Glomerular endothelial cell (primary cell): ENCODE measurements at regions not wholly inside any gene's neighbourhood (a gene's known extent, or its start where the extent isn't known, plus 50 kb on each side); places are given as distances from the start of the nearest gene placed in this dataset.

Experiments
- DNase-seq: peaks from one replicate; pipeline ENCODE4 v3.0.0-alpha.2; 2011; ENCODE audit warnings: low read depth, low spot score; ENCODE audit errors: extremely low read depth

GRCh38 chr12:58357511-58357910, 416.1 kb downstream of the ATP23 start:
- no peak for DNase-seq

- no peak for DNase-seq
These were observed 417.0 kb downstream of the ATP23 start for GRCh38 chr12:58358369-58358768.

- DNase-seq = no peak
These were observed 417.7 kb downstream of the ATP23 start for GRCh38 chr12:58359084-58359483.

- no peak for DNase-seq
These were observed 419.7 kb downstream of the ATP23 start for GRCh38 chr12:58361056-58361455.

GRCh38 chr12:58363971-58364370, 422.6 kb downstream of the ATP23 start:
- DNase-seq = no peak

- no peak for DNase-seq
These were observed 423.2 kb downstream of the ATP23 start for GRCh38 chr12:58364389-58365086.

GRCh38 chr12:58365087-58365390, 423.7 kb downstream of the ATP23 start:
- no peak for DNase-seq

- DNase-seq = no peak
These were observed 425.7 kb downstream of the ATP23 start for GRCh38 chr12:58367041-58367440.

- DNase-seq = no peak
These were observed 426.6 kb downstream of the ATP23 start for GRCh38 chr12:58368001-58368400.

GRCh38 chr12:58369576-58369975, 428.2 kb downstream of the ATP23 start:
- DNase-seq = no peak

- no peak for DNase-seq
These were observed 430.9 kb downstream of the ATP23 start for GRCh38 chr12:58372298-58372697.

GRCh38 chr12:58378028-58378427, 436.7 kb downstream of the ATP23 start:
- no peak for DNase-seq

- DNase-seq = no peak
These were observed 440.2 kb downstream of the ATP23 start for GRCh38 chr12:58381546-58381945.

GRCh38 chr12:58384196-58384595, 442.8 kb downstream of the ATP23 start:
- no peak for DNase-seq

- DNase-seq = no peak
These were observed 444.8 kb downstream of the ATP23 start for GRCh38 chr12:58386136-58386535.

- DNase-seq = no peak
These were observed 445.8 kb downstream of the ATP23 start for GRCh38 chr12:58387199-58387598.

- no peak for DNase-seq
These were observed 446.9 kb downstream of the ATP23 start for GRCh38 chr12:58388261-58388660.

- no peak for DNase-seq
These were observed 451.8 kb downstream of the ATP23 start for GRCh38 chr12:58393152-58393551.

- DNase-seq = no peak
These were observed 453.7 kb downstream of the ATP23 start for GRCh38 chr12:58395056-58395455.

GRCh38 chr12:58395470-58395869, 454.1 kb downstream of the ATP23 start:
- DNase-seq = no peak

GRCh38 chr12:58396239-58396638, 454.9 kb downstream of the ATP23 start:
- no peak for DNase-seq

GRCh38 chr12:58405363-58405762, 464.0 kb downstream of the ATP23 start:
- no peak for DNase-seq

GRCh38 chr12:58408516-58408915, 467.1 kb downstream of the ATP23 start:
- no peak for DNase-seq
